ENCODE measurements at regions not wholly inside any gene's neighbourhood (a gene's known extent, or its start where the extent isn't known, plus 50 kb on each side); places are given as distances from the start of the nearest gene placed in this dataset.
"Not testable (repeated sequence)": the region's sequence is repeated elsewhere in the genome, so short reads cannot be mapped to it uniquely, and the experiment has no call there.

- no peak overlapping the region for H3K27ac ChIP-seq
- no peak overlapping the region for H3K4me3 ChIP-seq (replicated peaks in 1 of 3)
- TF ChIP-seq POLR2A (IDR thresholded peaks at IDR 0.05): no peak
- no peak for TF ChIP-seq CTCF (IDR thresholded peaks at IDR 0.05)
- DNase-seq: no peak
- intact Hi-C loops (cut with DNase I): no loop called here
- 65 to 69% methylated on average over 1 of the region's 1 CpG for WGBS, 2 donors
- H3K9me3 ChIP-seq: no peaks in the 10 kb centered on the region
- no peaks in the 10 kb centered on the region for H3K36me3 ChIP-seq
- peaks cover 0 to 4% of the 10 kb centered on the region in 2 donors for H3K4me1 ChIP-seq
- no peaks in the 10 kb centered on the region for H3K27me3 ChIP-seq
These were observed 194.6 kb upstream of the SAMSN1 start for GRCh38 chr21:14740692-14741091.

- Histone ChIP-seq H3K27ac (no peak overlapping the region), H3K9me3 (no peaks in the 10 kb centered on the region), H3K4me1 (peaks cover 0 to 4% of the 10 kb centered on the region in 2 donors), H3K4me3 (replicated peaks in 1 of 3) (no peak overlapping the region), H3K27me3 (no peaks in the 10 kb centered on the region), H3K36me3 (no peaks in the 10 kb centered on the region)
- TF ChIP-seq POLR2A (IDR thresholded peaks at IDR 0.05): no peak
- no peak for TF ChIP-seq CTCF (IDR thresholded peaks at IDR 0.05)
- no peak for DNase-seq
- intact Hi-C loops (cut with DNase I): no loop called here
- 90% methylated on average over 3 of the region's 3 CpGs for WGBS, 2 donors
These were observed 194.0 kb upstream of the SAMSN1 start for GRCh38 chr21:14740116-14740515.

- 83 to 90% methylated on average over 2 of the region's 2 CpGs for WGBS, 2 donors
- Histone ChIP-seq H3K4me3 (replicated peaks in 1 of 3) (no peak overlapping the region), H3K9me3 (no peaks in the 10 kb centered on the region), H3K27me3 (no peaks in the 10 kb centered on the region), H3K27ac (no peak overlapping the region), H3K36me3 (no peaks in the 10 kb centered on the region), H3K4me1 (peaks cover 0 to 4% of the 10 kb centered on the region in 2 donors)
- DNase-seq: no peak
- TF ChIP-seq POLR2A (IDR thresholded peaks at IDR 0.05) (no peak), CTCF (IDR thresholded peaks at IDR 0.05) (no peak)
- intact Hi-C loops (cut with DNase I): no loop called here
These were observed 193.5 kb upstream of the SAMSN1 start for GRCh38 chr21:14739590-14739989.

- H3K36me3 ChIP-seq; H3K4me3 ChIP-seq (replicated peaks in 1 of 3); H3K27ac ChIP-seq; H3K27me3 ChIP-seq; DNase-seq; H3K9me3 ChIP-seq; H3K4me1 ChIP-seq; intact Hi-C loops (cut with DNase I): not testable (repeated sequence)
- 93 to 98% methylated on average over 3 of the region's 3 CpGs for WGBS, 2 donors
These were observed 192.5 kb upstream of the SAMSN1 start for GRCh38 chr21:14738576-14738975.

GRCh38 chr21:14737922-14738321, 191.8 kb upstream of the SAMSN1 start:
- H3K36me3 ChIP-seq: no peaks in the 10 kb centered on the region
- no peaks in the 10 kb centered on the region for H3K9me3 ChIP-seq
- H3K4me3 ChIP-seq (replicated peaks in 1 of 3): no peak overlapping the region
- 34 to 37% methylated on average over 6 of the region's 6 CpGs for WGBS, 2 donors
- TF ChIP-seq CTCF (IDR thresholded peaks at IDR 0.05): peak in 3 of 6 experiments; percentile 42 to 53 (median 43)
- TF ChIP-seq POLR2A (IDR thresholded peaks at IDR 0.05): no peak
- H3K27ac ChIP-seq: no peak overlapping the region
- H3K27me3 ChIP-seq: no peaks in the 10 kb centered on the region
- intact Hi-C loops (cut with DNase I): no loop called here
- H3K4me1 ChIP-seq: peaks cover 0 to 4% of the 10 kb centered on the region in 2 donors
- DNase-seq: peak in 1 of 2 donors; percentile 10

GRCh38 chr21:14737284-14737691, 191.2 kb upstream of the SAMSN1 start:
- 60 to 66% methylated on average over 2 of the region's 2 CpGs for WGBS, 2 donors
- H3K27ac ChIP-seq: no peak overlapping the region
- peaks cover 0 to 4% of the 10 kb centered on the region in 2 donors for H3K4me1 ChIP-seq
- intact Hi-C loops (cut with DNase I): no loop called here
- H3K36me3 ChIP-seq: no peaks in the 10 kb centered on the region
- H3K9me3 ChIP-seq: no peaks in the 10 kb centered on the region
- no peaks in the 10 kb centered on the region for H3K27me3 ChIP-seq
- TF ChIP-seq POLR2A (IDR thresholded peaks at IDR 0.05): no peak
- TF ChIP-seq CTCF (IDR thresholded peaks at IDR 0.05): no peak
- no peak for DNase-seq
- H3K4me3 ChIP-seq (replicated peaks in 1 of 3): no peak overlapping the region
